ENCODE measurements at regions not wholly inside any gene's neighbourhood (a gene's known extent, or its start where the extent isn't known, plus 50 kb on each side); places are given as distances from the start of the nearest gene placed in this dataset.

DNA sequence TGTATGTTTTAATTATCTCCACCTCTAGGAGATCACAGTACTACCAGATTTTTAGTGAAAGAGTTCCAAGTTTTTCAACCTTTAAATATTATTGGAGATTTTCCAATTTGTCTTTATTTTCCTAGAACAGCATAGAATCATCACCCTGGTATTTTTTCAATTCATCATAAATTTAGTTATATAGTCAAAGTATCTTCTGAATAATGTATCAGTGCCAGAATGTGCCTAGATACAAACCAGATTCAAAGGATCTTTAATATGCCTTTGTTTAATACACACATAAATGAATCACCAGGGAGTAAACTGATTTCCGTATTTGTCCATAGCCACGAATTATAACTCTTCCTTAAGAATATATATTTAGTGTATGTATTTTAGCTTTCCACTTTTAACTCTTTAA, 1373.1 kb downstream of the STIM2 start (continued):
- TF ChIP-seq CTCF (conservative IDR thresholded peaks at IDR 0.05; ENCODE audit: low read depth in 2 of 2) (no peak), NANOG (IDR thresholded peaks at IDR 0.05; ENCODE audit: borderline replicate concordance) (no peak), ZNF331 (CRISPR knock-in tag; IDR thresholded peaks at IDR 0.05; ENCODE audit: low read depth) (no peak), JUNB (IDR thresholded peaks at IDR 0.05; ENCODE audit: unreplicated experiment) (no peak), EZH2 (IDR thresholded peaks at IDR 0.05; ENCODE audit: low read depth, unreplicated experiment) (no peak), POLR2AphosphoS5 (IDR thresholded peaks at IDR 0.05; ENCODE audit: low read depth) (no peak), CREB1 (CRISPR knock-in tag; IDR thresholded peaks at IDR 0.05; ENCODE audit: low read depth) (no peak), STAT1 (IDR thresholded peaks at IDR 0.05; ENCODE audit: unreplicated experiment) (no peak)
- TF ChIP-seq, protein P1, sequence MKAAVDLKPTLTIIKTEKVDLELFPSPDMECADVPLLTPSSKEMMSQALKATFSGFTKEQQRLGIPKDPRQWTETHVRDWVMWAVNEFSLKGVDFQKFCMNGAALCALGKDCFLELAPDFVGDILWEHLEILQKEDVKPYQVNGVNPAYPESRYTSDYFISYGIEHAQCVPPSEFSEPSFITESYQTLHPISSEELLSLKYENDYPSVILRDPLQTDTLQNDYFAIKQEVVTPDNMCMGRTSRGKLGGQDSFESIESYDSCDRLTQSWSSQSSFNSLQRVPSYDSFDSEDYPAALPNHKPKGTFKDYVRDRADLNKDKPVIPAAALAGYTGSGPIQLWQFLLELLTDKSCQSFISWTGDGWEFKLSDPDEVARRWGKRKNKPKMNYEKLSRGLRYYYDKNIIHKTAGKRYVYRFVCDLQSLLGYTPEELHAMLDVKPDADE (IDR thresholded peaks at IDR 0.05), result no peak

- Histone ChIP-seq H3K27ac (ENCODE audit: low read depth) (no peak overlapping the region), H3F3A (replicated peaks; ENCODE audit: low read depth) (no peaks in the 10 kb centered on the region), H3K79me2 (replicated peaks; ENCODE audit: insufficient read depth) (no peaks in the 10 kb centered on the region), H3K4me2 (no peak overlapping the region), H4K20me1 (replicated peaks; ENCODE audit: insufficient read depth) (no peaks in the 10 kb centered on the region), H3K4me1 (ENCODE audit: insufficient read depth) (0 out of 2 replicates have a peak, but pooled peaks cover 3% of the 10 kb centered on the region), H3K27me3 (ENCODE audit: insufficient read depth) (no peaks in the 10 kb centered on the region), H3K4me3 (no peak overlapping the region), H3K9me2 (ENCODE audit: insufficient read depth) (no peaks in the 10 kb centered on the region), H2AFZ (no peak overlapping the region), H3K36me3 (ENCODE audit: insufficient read depth) (no peaks in the 10 kb centered on the region)
- no peaks in the 10 kb centered on the region for H3K27me3 Mint-ChIP-seq (ENCODE audit: insufficient read depth, low read depth, poor library complexity)
- ATAC-seq, result no peak
- H3K27ac Mint-ChIP-seq, result no peak overlapping the region
- H3K36me3 Mint-ChIP-seq (ENCODE audit: low read depth), result no peaks in the 10 kb centered on the region
- H3K4me1 Mint-ChIP-seq, result peaks cover 5% of the 10 kb centered on the region; the same call in 1 of the 3 replicates
- no peaks in the 10 kb centered on the region for H3K9me3 Mint-ChIP-seq
- DNase-seq (ENCODE audit: low spot score), result no peak
- H3K4me3 Mint-ChIP-seq, result no peak overlapping the region
- TF ChIP-seq ZNF462 (CRISPR knock-in tag; IDR thresholded peaks at IDR 0.05) (no peak), NANOG (IDR thresholded peaks at IDR 0.05; ENCODE audit: borderline replicate concordance) (no peak), EZH2phosphoT487 (IDR thresholded peaks at IDR 0.05; ENCODE audit: unreplicated experiment) (no peak), STAT1 (IDR thresholded peaks at IDR 0.05; ENCODE audit: unreplicated experiment) (no peak), CREB1 (CRISPR knock-in tag; IDR thresholded peaks at IDR 0.05; ENCODE audit: low read depth) (no peak), REST (IDR thresholded peaks at IDR 0.05; ENCODE audit: unreplicated experiment) (no peak)
- TF ChIP-seq, protein P1 (IDR thresholded peaks at IDR 0.05), result no peak
Measured at GRCh38 chr4:28238876-28239275, 1378.2 kb downstream of the STIM2 start.
